ENCODE measurements at regions not wholly inside any gene's neighbourhood (a gene's known extent, or its start where the extent isn't known, plus 50 kb on each side); places are given as distances from the start of the nearest gene placed in this dataset.

DNA sequence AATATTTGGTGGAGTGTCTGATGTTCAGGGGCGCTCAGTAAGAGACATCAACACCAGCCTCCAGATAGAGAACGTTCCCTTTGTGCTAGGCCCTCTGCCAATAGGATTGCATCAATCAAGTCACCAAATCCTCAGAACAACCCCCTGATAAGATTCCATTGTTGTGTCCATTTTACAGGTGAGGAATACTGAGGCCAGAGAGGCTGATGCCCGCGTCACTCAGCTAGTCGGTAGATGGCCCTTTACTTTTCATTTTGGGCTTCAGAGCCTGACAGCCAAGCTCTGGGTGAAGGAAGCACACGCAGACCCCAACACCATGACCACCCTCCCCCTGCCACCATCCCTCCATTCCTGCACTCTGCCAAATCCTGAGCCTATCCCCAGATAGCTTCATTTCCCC lies 406.2 kb downstream of the PTPRU start:
- no peak for DNase-seq

DNA sequence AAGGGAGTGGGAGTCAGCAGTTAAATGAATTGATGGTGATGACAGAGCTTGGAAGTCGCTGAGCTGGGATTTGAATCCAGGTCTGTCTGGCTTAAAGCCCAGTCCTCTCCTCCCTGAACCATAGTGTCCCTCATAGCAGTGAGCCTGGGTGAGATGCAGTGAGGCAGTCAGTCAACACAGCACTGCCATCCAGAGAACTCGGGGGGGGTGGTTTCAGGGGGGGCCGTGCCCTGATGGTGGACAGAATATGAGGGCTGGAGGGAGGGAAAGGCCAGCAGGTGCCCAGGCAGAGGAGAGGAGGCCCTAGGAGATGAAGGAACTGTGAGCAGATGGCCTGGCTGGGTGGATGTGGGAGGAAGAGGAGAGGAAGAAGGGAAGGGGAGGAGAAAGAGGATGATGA lies 405.6 kb downstream of the PTPRU start:
- DNase-seq: no peak

DNA sequence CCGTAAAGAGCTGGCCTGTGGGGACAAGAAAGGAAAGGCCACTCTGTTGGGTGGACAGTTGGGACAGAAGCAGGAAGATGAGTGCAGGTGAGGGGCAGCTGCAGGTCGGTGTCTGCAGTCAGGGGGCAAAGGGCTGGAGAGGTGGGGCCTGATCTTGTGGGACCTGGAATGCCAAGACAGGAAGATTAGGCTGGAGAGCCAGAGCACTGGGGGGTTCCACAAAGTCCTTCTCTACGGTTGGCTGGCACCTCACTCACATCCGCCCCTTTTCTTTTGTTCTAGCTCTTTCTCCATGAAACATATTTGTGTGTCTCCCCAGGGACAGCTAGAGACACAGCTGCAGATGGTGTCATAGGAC lies 404.1 kb downstream of the PTPRU start:
- no peak for DNase-seq

DNA sequence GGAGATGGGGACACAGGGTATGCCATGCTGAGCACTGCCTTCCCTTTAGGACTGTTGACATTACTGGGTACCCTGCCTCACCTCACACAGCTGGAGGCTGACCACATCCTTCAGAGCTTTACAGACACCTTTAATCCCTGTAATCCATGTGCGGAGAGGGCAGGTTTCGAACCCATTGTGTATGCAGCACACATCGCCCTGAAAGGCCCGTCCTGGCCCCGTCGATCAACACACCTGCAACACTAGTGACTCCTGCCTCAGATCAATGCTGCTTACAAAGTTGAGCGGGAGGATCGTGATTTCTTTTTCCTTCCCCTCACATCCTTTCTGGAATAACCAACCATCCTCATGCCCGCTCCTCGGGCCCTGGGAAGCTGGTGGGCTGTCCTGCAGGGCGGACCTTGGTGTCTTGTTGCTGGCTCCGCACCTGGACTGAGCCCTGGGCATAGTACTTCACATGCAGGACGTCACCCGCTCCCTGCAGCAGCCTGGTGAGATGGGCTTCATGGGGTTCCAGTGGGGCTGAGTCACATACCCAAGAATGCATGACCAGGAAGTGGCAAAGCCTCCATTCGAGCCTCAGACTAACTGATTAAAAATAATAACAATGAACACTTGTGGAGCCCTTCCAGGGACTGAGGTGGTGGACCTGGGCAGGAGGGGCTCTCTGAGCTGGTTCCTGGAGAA lies 403.6 kb downstream of the PTPRU start:
- no peak for DNase-seq

DNA sequence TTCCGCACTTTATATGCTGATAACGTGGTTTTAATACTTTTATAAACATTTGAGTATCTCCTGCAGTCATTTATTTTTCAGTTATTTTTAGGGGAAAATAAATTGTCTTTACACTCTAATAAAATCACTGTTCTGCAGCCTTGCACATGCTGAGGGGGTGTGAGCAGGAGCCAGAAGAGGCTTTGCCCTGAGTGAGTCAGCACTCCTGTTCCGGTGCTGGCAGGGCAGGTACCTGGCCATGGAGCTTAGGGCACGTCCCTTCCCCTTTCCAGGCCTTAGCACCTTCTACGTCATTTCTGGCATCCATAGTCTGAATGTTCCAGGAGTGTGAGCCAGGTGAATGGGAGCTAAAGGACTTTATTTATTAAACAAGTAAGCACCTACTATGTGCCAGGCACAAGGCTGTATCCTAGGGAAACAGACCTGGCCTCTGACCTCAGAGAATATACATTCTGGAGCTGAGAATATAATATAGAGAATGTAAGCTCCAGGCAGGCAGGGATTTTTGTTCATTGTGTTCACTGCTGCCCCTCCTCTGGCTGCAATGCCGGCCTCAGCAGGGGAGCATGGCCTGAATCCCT lies 402.9 kb downstream of the PTPRU start:
- no peak for DNase-seq

DNA sequence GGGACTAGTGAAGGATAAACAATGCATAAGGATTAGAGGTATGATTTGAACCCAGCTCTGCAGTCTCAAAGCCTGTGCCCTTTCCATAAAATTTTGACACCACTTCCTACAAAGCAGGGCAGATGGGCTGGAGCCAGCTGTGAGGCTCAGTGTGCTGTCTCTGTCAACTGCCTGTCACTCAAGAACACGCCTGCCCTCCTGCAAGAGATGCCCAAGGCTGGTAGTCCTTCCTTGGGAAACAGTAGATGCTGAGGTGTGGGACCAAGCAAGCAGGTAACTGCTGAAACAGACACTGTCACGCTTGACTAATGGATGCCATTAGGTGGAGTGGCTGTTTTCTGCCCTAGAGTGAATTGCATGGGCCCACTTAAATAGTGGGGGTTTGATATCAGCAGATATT lies 402.0 kb downstream of the PTPRU start:
- peak in 1 of 2 donors; percentile 1 for DNase-seq

DNA sequence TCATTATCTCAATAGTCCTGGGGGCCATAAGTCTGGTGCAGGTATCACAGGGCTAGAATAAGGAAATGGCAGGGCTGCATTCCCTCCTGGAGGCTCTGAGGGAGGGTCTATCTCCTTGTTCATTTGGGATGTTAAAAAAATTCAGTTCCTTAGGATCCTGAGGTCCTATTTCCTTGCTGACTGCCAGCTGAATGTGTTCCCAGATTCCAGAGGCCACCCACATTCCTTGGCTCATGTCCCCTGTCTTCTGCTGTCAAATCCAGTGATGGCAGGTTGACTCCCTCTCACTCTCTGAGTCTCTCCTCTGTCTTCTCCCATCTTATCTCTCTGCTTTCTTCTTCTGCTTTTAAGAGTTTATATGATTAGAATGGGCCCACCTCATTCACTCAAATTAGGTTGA lies 400.6 kb downstream of the PTPRU start:
- DNase-seq: peak in 1 of 2 donors; percentile 7

DNA sequence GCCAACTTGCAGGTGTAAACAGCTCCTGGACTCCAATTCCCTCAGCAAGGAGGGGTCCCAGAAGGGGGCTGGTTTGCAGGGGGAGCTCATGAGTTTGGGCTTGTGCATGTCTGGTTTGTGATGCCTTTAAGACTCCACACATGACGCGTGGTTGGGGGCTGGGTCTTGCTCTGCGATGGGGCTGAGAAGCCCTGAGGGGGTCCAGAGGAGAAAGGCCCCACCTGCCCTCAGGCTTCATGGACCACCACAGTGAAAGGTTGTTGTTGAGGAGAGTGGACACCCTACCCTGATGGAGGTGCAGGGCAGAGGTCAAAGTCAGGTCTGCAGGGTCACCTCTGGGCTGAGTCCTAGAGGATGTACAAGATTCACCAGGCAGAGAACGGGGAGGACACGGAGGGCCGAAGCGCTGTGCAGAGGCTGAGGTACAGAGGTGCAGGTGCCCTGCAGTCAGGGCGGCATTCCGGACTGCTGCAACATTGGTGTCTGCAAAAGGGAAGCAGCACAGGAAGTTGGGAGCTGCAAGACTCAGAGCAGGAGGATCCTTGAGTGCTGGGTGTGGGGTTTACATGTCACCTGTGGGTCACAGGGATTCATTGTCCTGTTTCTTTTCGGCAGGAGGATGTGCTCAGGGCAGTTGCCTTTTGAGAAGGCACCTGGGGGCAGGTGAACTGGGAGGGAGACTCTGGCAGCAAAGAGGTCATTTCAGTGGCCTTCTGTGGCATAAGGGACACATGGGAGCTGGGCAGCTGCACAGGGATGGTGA lies 399.4 kb downstream of the PTPRU start:
- DNase-seq: no peak

DNA sequence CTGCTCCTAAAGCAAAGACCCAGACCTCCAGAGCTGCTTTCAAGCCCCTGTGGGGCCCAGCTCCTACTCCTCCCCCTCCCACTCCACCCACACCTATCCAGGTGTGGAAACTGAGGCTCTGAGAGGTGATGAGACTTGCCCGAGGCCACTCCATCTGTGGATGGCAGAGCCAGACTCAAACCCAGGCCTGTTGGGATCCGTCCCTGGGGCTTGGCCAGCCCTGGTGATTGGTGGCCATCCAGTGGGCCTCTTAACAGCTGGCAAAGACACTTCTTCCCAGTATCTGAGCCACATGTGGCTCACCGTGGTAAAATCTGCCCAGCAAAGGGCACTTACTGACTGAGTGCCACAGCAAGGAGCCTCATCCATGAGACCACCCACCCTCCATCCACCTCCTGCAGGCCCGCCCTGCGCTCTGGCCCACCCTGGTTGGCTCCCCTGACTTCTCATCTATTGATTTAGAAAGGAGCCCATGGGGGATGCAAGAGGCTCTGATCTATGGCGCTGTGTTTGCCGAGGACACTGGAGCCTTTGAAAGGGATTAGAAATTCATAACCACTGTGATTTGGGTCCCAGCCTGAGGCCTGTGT lies 398.5 kb downstream of the PTPRU start:
- DNase-seq: no peak

DNA sequence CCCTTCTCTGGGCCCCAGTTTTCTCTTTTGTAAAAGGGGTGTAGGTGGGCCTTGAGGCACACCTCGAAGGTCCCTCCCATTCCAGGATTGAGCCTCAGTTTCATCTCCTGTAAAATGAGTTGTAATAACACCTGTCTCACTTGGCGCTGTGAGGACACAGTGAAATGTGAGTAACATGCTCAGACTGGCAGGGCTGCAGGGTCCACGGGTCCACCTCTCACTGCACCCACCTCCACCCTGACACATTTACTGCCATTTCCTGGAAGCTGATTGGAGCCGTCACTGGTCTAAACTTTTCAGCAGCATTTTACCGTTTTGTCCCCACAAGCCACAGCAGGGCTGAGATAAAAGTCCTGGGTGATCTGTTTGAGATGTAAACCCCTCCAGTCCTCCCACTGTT lies 398.0 kb downstream of the PTPRU start:
- no peak for DNase-seq

DNA sequence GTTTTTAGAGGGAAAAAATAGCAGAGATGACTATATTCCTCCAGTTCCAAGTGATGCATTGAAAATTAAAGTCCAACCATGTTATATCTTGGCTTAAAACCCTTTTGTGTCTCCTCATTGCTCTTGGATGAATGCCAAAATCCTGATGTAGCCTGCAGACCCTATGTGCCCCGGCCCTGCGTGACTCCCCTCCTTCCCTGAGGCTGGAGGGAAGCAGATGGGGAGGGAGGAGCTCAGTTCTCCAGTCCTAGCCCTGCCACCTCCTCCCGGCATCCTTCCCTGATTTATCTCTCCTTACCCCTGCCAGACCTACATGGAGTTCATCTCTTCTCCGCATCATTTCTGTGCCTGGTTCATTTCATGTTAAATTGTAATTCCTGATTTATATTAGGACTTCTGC lies 397.4 kb downstream of the PTPRU start:
- DNase-seq: no peak

DNA sequence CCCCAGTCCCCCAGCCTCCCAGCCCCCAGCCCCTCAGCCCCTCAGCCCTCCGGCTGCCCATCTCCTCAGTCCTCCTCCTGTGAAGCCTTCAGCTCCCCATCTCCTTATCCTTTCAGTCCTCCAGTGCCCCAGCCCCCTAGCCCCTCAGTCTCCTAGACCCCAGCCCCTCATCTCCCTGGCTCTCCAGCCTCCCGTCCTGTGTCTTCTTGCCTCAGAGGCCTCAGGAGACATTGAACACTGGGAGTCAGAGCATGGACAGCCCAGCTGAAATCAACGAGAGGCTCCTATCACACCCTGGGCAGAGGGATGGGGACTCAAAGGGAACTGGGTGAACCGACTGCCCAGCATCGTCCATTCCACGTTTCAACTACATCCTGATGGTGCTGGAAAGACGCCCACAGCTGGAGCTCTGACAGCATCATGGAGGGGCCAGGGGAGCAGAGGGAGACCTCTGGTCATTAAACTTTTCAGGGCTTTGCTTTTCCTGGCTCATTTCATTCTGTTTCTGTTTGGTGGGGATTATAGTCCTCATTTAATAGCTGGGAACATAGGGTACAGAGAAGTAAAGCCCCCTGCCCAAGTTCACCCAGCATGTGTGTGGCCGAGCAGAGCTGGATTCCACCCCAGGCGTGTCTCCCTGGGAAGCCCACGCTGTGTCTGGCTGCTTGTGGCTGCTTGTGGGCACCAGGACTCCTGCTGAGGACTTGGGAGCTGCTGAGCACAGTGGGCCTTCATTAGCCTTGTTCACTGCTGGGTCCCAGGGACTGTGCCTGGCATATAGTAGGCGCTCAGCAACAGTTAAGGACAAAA lies 396.7 kb downstream of the PTPRU start:
- no peak for DNase-seq

DNA sequence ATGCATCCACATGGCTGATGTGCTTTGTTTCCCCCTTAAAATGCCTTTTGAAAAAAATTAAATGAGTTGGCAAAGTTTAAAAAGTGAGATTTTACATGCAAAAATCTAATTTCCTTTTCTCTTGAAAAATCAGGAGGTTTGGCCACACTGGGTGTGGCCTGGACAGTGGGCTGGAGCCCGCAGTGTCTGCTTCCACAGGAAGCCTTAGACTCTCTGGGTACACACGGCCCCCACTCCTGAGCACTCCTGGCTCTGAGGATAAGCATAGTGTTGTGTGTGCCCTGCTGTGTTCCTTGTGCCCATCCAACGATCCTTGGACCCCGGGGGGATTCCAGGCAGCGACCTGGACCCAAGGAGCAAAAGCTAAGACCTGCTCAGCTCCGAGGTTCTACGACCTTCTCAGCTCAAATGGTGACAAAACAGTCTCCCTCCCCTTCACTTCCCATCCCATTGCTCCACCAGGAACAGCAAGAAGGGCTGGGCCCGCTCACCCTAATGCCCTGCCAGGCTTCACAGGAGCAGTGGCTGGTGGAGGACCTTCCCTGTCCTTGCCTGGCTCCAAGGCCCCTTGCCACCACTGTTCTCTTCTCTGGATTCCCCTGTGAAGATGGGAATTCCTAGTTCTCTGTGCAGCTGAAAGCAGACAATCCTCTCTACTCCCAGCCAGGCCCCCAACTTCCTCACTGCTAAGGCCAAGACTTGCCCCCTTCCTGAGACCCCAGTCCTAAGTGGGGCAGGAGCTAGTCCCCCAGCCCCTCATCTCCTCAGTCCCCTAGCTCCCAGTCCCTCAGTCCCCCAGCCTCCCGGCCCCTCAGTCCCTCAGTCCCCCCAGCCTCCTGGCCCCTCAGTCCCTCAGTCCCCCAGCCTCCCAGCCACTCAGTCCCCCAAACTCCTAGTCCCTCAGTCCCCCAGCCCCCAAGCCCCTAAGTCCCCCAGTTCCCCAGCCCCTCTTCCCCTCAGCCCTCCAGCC lies 395.8 kb downstream of the PTPRU start:
- DNase-seq: no peak

DNA sequence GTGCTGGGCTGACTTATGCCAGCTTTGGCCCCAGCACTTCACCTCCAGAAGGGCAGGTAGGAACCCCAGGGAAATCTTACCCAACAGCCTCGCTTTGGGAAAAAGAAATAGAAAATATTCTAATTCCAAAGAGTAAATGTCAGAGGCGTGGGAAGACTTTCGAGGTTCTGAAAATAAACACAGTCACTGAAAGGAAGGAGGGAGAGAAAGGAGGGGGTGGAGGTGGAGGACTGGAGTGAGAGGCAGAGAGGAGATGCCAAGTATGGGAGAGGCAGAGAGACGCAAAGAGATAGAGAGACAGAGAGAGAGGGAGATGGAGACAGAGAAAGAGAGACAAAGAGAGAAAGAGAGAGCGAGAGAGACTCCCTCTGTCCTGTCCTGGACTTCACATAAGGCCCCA lies 395.0 kb downstream of the PTPRU start:
- no peak for DNase-seq

DNA sequence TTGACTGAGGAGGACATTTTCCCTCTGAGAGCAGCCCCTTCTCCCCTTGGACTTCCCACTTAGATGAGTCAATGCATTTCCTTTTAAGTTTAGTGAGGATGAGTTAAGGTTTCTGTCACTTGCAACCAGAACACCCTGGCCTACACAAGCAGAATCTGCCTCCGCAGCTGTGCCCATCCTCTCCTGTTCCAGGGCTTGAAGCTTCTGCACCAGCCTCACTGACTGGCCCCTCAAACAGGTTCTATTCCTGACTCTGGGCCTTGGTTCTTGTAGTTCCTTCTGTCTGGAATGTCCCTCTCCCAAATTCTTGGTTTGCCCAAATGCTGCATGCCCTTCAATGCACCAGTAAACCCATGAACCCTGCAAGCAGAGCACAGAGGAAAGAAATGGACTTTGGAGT lies 394.4 kb downstream of the PTPRU start:
- peak in 1 of 2 donors; percentile 1 for DNase-seq

DNA sequence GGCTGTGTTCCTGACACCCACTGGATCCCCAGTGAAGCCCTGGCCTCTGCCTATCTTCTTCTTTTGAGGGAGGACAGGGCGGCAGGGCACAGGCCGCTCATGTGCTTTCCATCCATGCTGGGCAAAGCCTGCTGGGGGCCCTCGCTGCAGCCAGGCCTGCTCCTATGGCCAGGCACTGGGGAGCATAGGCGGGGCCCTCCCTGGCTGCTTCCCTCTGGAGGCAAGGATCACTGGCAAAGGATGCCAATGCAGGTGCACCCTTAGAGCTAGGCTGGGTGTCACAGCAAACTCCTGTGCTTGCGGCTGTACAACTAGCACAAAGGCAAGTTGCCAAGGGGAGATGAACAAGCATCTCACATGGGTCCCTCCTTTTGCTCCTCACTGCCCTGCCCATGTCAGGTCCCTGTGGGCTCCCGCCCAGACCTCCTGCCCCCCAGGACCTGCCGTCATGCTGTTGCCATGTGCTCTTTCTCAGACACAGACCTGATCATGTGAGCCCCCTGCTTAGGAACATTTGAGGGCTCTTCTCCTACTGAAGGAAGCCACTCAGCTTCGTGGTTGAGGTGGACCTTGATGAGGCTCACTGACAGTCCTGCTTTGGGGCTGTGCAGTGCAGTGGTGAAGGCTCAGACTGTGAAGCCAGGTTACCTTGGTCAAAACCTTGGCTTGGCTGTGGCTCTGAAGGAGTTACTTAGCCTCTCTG lies 393.6 kb downstream of the PTPRU start:
- no peak for DNase-seq

DNA sequence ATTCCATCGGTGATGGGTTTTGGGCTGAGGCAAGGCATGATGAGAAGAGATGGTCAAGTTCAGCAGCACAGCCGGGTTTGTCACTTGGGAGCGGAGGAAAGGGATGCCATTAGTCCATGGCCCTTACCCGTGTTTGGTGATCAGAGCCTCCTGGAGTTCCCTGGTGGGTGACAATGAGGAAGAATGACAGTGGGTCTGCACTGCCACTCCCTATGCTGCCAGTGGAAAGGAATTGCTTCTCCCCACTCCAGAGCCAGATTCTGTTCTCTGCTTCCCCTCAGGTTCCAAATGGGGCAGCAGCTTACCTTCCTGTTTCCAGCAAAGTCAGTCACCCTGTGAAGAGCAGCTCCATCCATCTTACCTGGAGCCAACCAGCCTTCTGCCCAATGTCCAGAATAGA lies 393.1 kb downstream of the PTPRU start:
- peak in 1 of 2 donors; percentile 5 for DNase-seq

DNA sequence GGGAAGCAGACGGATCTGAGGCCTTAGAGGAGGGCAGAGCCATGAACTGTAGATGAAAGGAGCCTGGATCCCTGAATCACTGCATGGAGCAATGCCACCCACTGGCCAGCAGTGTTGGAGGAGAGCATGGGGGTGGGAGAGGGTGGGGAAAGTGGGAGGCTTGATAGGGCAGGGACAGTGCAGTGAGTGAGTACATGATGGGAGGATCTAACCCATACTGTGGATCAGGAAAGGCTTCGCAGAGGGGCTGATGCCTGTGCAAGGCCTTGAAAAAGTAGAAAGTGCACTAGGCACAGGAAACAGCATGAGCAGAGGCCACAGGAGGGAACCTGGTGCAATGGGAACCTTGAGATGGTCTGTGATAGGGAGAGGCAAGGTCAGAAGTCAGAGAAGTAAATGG lies 391.9 kb downstream of the PTPRU start:
- no peak for DNase-seq

DNA sequence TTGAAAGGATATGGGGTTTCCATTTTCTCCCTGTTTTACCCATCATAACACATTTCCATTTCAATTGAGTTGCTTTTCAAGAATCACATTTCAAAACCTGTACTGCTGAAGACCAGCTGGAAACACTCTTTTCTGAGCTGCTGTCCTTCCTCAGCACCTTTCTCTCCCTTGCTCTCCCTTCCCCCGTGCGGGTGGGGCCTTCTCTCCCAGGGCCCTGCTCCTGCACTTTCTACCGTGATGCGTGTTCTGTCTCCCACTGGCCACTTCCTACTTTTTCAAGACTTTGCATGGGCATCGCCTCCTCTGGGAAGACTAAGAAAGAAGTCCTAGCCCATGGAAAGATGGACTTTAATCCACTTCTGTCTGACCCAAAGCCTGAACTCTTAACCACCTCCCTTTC lies 390.4 kb downstream of the PTPRU start:
- DNase-seq: no peak

DNA sequence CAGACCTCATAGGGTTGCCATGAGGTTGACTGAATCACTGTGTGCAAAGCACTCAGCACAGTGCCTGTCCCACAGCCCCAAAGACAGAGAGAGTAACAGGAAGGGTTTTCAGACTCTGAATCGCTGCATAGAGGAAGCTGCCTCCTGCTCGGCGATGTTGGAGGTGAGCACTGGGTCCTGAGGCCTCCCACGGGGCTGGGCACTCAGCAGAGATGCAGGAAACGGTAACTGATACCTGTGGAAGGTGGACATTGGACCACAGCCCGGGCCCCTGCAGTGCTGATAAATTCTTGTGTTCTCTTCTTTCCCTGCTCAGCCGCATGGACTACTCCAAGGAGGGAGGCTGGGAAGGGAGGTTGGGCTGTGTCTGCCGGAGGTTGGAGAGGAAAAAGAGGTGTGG lies 389.7 kb downstream of the PTPRU start:
- no peak for DNase-seq

DNA sequence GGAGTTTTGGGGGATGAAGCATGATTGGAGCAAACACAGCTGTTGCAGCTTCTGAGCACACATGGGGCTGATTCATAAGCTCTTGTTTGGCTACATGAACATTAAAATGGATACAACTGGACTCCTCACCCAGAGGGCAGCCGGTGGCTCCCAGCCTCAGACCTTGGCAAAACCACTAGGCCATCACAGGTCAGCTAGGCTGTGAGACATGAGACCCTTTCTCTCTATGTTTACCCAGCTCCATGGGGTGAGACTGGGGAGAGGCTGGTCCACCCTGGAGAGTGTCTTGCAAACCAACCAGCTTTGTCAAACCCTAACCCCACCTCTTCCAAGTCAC lies 388.7 kb downstream of the PTPRU start:
- DNase-seq: no peak
